ENCODE measurements at regions not wholly inside any gene's neighbourhood (a gene's known extent, or its start where the extent isn't known, plus 50 kb on each side); places are given as distances from the start of the nearest gene placed in this dataset.

DNA sequence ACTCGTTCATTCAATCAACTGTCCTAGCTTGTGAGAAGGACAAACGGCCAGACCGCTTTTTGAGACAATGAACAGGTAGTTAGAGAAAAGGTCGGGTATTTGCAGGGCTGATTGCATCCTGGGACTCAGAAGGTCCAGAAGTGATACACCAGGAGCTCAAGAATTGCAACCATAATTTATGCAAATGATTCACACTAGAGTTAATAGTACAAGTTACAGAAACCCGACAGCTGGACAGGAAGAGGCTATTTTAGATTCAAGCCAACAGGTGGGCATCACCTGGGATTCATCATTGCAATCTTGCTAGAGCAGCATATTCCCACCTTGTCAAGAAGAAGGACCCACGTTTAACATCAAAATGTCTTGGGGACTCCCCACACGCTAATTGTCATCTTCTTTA lies 83.5 kb downstream of the TNFAIP3 start (continued):
- no peak for TF ChIP-seq ZXDC (CRISPR knock-in tag; IDR thresholded peaks at IDR 0.05)
- TF ChIP-seq, protein P1, sequence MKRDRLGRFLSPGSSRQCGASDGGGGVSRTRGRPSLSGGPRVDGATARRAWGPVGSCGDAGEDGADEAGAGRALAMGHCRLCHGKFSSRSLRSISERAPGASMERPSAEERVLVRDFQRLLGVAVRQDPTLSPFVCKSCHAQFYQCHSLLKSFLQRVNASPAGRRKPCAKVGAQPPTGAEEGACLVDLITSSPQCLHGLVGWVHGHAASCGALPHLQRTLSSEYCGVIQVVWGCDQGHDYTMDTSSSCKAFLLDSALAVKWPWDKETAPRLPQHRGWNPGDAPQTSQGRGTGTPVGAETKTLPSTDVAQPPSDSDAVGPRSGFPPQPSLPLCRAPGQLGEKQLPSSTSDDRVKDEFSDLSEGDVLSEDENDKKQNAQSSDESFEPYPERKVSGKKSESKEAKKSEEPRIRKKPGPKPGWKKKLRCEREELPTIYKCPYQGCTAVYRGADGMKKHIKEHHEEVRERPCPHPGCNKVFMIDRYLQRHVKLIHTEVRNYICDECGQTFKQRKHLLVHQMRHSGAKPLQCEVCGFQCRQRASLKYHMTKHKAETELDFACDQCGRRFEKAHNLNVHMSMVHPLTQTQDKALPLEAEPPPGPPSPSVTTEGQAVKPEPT (CRISPR knock-in tag; IDR thresholded peaks at IDR 0.05; ENCODE audit: low read depth), result no peak
- no peak for TF ChIP-seq ZNF274 (CRISPR knock-in tag; IDR thresholded peaks at IDR 0.05)
- no peak for TF ChIP-seq TEAD3 (CRISPR knock-in tag; optimal IDR thresholded peaks at IDR 0.05; ENCODE audit: borderline replicate concordance)
- TF ChIP-seq ZNF12 (CRISPR knock-in tag; IDR thresholded peaks at IDR 0.05), result no peak
- no peak for TF ChIP-seq ZNF501 (CRISPR knock-in tag; IDR thresholded peaks at IDR 0.05)
- TF ChIP-seq, protein P2, sequence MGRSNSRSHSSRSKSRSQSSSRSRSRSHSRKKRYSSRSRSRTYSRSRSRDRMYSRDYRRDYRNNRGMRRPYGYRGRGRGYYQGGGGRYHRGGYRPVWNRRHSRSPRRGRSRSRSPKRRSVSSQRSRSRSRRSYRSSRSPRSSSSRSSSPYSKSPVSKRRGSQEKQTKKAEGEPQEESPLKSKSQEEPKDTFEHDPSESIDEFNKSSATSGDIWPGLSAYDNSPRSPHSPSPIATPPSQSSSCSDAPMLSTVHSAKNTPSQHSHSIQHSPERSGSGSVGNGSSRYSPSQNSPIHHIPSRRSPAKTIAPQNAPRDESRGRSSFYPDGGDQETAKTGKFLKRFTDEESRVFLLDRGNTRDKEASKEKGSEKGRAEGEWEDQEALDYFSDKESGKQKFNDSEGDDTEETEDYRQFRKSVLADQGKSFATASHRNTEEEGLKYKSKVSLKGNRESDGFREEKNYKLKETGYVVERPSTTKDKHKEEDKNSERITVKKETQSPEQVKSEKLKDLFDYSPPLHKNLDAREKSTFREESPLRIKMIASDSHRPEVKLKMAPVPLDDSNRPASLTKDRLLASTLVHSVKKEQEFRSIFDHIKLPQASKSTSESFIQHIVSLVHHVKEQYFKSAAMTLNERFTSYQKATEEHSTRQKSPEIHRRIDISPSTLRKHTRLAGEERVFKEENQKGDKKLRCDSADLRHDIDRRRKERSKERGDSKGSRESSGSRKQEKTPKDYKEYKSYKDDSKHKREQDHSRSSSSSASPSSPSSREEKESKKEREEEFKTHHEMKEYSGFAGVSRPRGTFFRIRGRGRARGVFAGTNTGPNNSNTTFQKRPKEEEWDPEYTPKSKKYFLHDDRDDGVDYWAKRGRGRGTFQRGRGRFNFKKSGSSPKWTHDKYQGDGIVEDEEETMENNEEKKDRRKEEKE (IDR thresholded peaks at IDR 0.05), result no peak
